GM18907 (cell line): ENCODE measurements at regions not wholly inside any gene's neighbourhood (a gene's known extent, or its start where the extent isn't known, plus 50 kb on each side); places are given as distances from the start of the nearest gene placed in this dataset.

ENCODE experiments used
- ATAC-seq: cut with Tn5 transposase; IDR thresholded peaks from one replicate; pipeline ENCODE4 v1.9.1; 2021; ENCODE audit warnings: mild to moderate bottlenecking, moderate library complexity; ENCODE audit not compliant: unreplicated experiment

DNA sequence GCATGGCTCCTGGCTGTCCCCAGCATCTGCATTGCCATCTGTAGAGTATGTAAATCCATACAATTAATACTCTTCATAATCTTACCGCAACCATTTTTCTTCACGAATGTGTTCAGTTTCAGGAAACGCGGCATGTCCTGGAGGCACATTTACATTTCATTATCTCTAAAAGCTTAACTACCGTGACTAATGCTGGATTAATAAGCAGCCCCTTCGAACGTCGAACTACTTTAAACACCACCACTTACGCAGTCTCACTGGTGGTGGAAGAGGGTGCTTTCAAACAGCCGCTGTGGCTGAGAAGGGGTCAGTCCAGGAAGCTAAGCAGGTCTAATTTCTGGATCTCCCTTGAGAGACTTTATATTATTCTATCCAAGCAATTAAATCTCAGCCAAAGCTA is 85.6 kb downstream of the C5orf15 start:
- no peak for ATAC-seq

DNA sequence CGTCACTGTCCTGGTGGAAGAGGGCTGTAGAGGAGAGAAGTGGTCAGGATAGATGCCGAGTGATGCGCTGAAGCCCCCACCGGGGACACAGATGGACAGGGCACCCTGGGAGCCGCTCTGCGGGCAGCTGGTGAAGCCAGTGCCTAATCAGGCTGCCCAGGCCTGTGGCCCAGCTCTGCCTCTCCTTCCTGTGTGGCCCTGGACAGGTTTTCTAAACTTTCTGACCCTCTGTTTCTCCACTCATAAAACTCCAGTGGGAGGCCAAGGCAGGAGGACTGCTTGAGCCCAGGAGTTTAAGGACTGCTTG is 86.1 kb downstream of the C5orf15 start:
- ATAC-seq, result no peak

- ATAC-seq, result no peak
Observed at GRCh38 chr5:133881576-133882388, 86.6 kb downstream of the C5orf15 start.

DNA sequence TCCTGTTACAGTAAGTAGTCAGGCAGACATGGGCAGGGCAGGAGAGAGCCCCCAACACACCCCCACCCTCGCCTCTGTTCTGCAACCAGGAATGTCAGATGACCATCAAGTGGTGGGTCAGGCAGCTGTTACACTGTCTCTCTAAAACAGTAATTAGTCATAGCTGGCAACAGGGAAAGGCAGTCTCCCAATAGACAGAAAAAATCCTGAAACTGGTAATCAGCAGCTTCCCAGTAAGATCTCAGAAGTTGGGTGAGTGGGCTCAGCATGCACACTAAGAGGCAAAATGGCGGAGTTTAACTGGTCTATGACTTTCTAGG is 90.2 kb downstream of the C5orf15 start:
- ATAC-seq, result no peak

GRCh38 chr5:133877351-133878235 is 90.8 kb downstream of the C5orf15 start:
- ATAC-seq, result no peak

DNA sequence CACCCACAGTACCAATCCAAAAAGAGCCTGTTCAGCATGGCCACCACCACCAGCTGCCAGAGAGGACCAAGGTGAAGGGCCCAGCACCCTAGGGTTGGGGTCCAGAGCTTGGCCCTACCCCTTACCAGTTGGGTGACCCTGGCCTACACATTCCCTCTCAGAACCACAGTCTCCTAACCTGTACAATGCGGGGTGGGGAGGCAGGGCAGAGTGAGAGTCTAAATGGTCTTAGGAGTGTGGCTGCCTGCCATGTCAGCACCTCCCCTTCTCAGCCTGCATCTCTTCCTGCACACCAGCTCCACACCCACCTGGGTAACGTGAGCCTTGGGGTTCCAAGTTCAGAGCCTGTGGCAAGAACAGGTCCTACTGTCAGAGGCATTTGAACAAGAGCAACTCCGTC is 92.2 kb downstream of the C5orf15 start:
- ATAC-seq, result no peak

GRCh38 chr5:133875179-133875578 is 93.2 kb downstream of the C5orf15 start:
- no peak for ATAC-seq

- ATAC-seq, result no peak
Observed at GRCh38 chr5:133873449-133873848, 95.0 kb downstream of the C5orf15 start.

GRCh38 chr5:133870661-133871060 is 97.8 kb downstream of the C5orf15 start:
- no peak for ATAC-seq

DNA sequence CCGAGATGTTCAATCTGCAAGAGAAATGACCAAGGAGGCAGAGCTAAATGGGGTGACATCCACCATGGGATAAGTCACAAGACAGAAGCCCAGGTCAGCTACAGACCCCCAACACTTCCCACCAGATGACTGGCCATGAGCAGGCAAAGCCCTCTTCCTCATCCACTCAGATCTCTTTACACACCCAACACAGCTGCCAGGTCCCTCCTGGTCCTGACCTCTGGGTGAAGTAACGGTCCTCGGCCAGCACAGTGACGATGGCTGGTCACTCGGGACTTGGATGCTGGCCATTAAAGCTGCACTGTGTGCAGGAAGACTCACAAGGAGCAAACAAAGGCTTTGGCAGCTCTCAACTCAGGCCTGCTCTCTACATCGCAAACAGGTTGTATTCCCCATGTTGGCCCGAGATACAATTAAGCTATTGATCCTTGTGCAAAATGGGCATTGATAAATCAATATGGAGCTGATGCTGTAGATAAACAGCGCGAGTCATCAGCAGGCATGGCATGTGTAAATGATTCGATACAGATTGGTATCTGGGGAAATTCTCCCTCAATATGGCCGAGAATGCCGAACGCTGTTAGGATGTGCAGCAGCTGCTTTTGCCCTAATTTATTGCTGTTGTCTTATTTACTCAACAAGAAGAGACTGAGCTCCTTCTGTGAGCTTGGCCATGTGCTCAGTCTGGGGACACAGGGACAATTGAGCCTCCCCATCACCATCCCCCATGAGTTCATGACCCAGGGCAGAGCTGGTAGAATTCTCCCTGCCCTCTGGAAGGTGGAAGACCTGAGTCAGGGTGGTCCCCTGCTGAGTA is 98.7 kb downstream of the C5orf15 start:
- ATAC-seq, result no peak

DNA sequence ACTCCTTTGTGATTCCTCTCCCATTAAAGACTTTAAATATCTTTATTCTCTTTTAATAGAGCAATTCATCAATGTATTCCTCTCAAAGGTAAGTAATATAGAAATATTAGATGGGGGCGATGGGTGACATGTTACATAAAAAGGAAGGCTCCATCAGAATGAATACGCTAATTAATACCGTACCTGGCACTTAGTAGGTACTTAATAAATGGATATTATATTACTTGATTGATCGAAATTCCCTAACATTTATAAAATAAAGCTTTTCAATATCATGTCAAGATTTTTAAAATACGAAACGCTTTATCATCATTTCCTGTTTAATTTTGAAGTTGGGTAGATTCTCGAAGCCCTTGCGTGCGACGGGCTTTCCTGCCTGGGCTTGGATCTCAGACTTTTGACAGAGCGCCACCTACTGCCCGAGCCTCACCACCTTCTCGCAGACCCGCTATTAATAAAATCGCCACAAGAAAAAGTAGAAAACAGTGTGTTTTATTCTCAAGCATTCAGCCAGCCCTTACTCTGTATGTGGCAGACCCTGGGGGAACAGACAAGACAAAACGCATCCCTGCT is 99.4 kb downstream of the C5orf15 start:
- ATAC-seq, result no peak

DNA sequence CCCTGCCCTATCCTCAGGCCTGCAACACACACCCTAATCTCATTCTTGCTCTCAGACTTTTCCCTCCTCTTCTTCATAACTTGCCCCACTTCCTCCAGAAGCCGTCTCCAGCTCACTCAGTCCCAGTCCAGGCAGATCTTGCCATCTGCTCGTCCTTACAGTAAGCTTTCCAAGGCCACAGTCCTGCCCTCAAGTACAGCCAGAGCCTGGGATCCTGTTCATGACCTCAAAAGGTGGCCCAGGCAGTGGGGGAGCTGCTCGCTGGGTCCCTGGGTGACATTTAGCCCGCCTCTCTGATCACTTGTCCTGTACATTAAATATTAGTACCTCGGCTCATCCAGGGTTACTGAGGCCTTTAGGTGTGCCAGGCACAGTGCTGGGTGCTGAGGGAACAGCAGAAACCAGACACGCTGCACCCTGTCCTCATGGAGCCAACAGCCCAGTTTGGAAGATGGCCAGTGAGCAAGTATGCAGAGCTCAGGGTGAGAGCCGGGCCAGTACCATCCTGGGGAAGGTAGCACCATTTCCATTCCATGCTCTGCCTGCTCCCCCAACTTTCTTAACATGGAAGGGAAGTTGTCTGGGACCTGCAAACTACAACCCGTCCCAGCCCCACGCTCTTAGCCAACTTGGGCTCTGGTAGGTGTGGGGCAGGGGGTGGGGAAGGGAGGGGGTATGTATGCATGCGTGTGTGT is 100.4 kb downstream of the C5orf15 start:
- ATAC-seq, result no peak

GRCh38 chr5:133867341-133867740 is 101.1 kb downstream of the C5orf15 start:
- ATAC-seq, result no peak

DNA sequence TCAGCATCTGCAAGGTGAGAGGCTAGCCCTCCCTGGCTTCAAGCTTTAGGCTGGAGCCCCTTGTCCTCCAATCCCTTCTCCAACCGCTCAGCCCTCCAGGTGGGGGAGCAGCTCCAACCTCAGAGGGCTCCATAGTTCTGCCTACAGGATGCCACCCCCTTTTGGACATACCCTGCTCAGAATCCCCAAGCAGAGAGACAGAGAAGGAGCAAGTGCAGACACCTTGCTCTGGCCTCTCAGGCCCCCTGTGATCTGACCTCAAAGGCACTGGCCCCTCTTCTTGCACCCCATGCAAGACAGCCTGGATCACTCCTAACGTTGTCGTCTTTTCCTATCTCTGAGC is 101.6 kb downstream of the C5orf15 start:
- ATAC-seq, result no peak

GRCh38 chr5:133866160-133866902 is 102.1 kb downstream of the C5orf15 start:
- ATAC-seq, result no peak

DNA sequence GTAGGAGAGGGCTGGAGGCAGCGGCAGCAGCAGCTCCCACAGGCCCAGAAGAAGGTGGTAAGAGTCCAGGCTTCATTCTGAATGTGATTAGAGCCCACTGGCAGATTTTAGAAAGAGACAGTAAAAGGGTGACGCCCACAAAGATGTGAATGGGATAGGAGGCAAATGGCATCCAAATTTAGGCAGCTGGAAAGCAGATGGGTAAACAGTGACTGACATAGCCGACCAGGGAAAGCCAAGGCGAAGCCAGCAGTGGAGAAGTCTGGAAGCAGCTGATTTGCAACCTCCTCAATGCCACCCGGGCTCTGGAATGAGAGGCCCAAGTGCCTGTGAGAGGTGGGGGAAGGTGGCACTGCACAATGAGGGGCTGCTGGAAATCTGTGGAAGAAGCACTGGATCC is 103.3 kb downstream of the C5orf15 start:
- ATAC-seq, result no peak

DNA sequence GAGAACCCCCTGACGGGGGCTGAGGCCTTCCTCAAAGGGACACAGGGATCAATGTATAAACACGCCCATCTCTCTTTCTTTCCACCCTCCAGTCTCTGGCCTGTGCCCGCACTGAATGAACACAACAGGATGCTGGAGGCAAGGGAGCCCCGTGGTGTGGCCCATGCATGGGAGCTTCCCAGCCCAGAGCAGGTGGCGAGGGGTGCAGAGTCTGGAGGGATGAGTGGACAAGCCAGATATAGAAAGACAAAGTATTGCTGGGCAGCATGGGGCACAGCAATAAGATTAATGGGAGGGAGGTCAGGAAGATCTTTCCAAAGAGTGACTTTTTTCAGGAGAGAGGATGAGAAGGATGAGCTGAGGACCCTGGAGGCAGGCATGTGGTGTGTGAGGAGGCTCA is 103.7 kb downstream of the C5orf15 start:
- ATAC-seq, result no peak

GRCh38 chr5:133863857-133864585 is 104.4 kb downstream of the C5orf15 start:
- ATAC-seq, result no peak

DNA sequence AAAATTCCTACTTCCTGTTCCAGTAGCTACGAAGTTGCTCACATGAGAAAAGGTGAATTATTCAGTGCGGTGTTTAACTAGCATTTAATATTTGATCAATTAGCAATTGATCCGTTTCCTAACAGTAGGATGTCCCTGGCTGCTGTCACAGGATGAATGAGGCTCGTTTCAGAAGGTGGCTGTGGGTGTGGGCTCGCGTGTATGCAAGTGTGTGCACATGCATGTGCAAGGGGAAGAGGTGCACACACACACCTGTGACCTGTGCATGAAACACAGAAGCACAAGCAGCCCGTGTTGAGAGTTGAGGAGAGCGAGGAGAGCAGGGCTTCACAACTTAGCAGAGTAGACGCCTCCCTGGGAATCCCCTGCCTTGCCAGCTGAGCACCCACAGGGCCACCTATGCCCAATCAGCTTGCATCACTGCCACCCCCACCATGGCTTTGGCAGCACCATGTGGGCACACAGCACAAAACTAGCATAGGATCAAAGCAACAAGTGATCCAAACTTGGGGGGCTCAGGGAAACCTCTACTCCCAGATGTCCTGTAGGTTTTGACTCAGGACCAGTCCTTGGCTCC is 107.2 kb downstream of the C5orf15 start:
- ATAC-seq, result peak; percentile 51
